T47D (cell line): ENCODE measurements at regions not wholly inside any gene's neighbourhood (a gene's known extent, or its start where the extent isn't known, plus 50 kb on each side); places are given as distances from the start of the nearest gene placed in this dataset.
"Not testable (repeated sequence)": the region's sequence is repeated elsewhere in the genome, so short reads cannot be mapped to it uniquely, and the experiment has no call there.

Experiments used
- DNase-seq, 2 experiments: peaks; one replicate each; pipeline versions ENCODE4 v3.0.0 to v3.0.0-alpha.2; 2011 to 2012; ENCODE audit warnings: low read depth in 1 of 2, low spot score in 1 of 2
- JUND ChIP-seq: IDR thresholded peaks from 2 replicates; pipeline ENCODE4 v1.6.1; 2012; ENCODE audit warnings: low read depth
- in situ Hi-C: cut with HindIII; loops from 2 replicates; pipeline ENCODE4 v1.10.0; 2016; ENCODE audit warnings: low sequenced_read_pairs, low pct_unique_long_range_greater_than_20kb

DNA sequence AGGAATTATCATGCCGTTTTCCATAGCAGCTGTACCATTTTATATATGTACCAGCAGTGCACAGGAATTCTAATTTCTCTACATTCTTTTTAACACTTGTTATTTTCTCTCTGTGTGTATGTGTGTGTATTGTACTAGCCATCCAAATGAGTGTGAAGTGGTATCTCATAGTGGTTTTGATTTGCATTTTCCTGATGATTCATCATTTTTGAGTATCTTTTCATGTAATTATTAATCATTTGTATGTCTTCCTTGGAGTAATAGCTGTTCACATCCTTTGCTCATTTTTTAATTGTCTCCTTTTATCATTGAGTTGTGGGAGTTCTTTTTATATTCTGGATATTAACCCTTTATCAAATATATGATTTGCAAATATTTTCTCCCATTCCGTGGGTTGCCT is 95.6 kb upstream of the MANSC4 start:
- TF ChIP-seq JUND, result no peak
- in situ Hi-C loops, result no loop called here

DNA sequence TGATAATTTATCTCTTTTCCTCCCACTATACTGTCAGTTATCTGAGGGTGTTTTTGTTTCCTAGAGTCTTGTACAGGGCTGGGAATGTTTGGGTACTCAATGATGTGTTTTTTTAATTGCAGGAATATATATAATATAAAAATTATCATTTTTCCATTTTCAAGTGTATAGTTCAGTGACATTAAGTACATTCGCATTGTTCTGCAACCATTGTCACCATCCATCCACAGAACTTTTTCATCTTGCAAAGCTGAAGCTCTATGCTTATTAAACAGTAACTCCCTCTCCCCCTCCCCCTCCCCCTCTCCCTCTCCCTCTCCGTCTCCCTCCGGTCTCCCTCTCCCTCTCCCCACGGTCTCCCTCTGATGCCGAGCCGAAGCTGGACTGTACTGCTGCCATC is 93.0 kb upstream of the MANSC4 start:
- DNase-seq, result no peak
- TF ChIP-seq JUND, result no peak
- in situ Hi-C loops, result no loop called here

More for the DNA sequence above, 95.6 kb upstream of the MANSC4 start:
- no peak for DNase-seq

- TF ChIP-seq JUND, result no peak
- in situ Hi-C loops, result no loop called here
- DNase-seq, result no peak
These were observed 91.9 kb upstream of the MANSC4 start for GRCh38 chr12:27871946-27872345.

DNA sequence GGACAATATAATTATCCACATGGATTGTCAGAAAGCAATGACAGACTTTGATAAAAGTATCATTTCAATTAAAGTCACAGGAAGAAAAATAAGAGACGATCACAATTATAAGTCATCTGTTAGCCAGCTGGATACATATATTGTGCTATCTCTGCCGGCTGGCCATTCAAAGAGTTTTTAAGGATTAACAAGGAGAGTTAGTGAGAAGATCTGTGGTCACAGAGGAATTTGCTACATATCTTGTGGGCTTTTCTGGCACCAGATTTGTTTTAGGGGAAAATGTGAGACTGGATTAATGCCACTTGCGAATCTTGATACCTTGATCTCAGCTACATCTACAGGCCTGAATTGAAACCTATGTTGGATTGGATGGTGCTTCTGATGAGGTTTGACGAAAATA is 90.9 kb upstream of the MANSC4 start:
- DNase-seq, result no peak
- no peak for TF ChIP-seq JUND
- in situ Hi-C loops, result no loop called here

DNA sequence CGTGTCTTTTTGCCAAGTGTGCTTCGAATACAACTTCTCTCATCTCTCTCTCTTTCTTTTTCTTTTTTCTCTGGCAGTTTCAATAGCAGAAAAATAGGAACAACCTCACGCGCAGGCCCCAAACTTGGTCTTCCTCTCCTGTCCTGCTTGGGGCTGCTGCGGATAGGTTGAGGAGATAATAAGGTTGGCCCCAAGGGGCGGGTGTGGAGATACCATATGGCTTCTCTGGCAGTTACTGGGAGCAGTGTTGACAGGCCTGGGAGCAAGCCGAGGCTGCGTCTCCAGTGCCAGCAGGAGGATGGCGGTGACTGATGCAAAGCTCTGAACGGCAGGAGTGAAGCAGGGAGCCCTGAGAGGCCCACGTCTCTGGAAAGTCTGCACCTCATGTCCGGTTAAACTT is 89.5 kb upstream of the MANSC4 start:
- in situ Hi-C loops, result no loop called here
- TF ChIP-seq JUND, result no peak
- no peak for DNase-seq

DNA sequence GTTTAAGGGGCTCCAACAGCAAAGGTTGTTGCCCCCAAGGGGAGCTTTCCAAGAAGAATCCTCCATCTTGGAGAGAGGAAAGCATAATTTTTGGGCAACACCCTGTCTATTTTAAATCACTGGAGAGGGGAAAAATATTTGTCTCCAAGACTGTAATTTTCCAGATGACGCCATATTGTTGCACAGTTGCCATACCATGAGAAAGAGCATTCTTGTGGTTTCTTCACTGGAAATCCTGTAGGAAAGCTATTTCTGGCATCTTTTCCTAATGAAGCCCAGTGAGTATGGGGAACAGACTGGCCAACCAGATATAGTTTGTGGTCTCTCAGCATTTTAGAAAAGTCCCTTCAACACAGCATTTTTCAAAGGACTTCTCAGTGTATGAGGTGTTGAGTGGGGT is 88.1 kb upstream of the MANSC4 start:
- in situ Hi-C loops, result no loop called here
- TF ChIP-seq JUND, result no peak
- DNase-seq, result no peak

DNA sequence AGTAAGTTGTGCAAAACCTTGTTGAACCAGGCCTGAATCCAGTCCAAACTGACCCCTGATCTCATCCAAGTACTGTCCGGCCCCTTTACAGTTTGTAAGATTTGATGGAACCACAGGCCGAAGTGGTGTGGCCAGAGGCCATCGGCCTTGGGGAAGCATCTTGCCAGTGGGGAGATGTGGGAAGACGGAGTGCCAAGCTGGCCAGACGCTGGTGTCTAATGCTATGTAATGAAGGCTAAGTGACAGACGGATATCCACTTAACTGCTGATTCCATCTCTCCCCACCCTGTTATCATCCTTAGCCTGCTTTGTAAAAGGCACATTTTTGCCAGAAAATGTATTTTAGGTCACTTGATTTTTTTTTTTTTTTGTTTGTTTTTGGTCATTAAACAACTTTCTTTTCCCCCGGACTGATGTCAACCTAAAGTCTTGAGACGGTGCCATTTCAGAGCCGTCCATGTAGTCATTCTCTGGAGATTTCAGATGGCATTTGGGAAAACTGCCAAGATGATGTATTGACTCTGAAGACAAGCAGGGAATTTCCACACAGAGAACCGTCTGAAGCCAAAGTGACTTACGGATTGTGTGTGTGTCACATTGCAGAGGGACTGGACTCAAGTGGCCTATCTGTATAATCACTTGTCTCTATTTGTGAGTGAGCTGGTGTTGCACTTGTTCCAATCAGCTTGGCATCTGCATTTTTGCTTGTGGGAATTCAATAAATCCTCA is 86.5 kb upstream of the MANSC4 start:
- in situ Hi-C loops, result no loop called here
- no peak for TF ChIP-seq JUND
- peak in 1 of 2 experiments; percentile 31 for DNase-seq

- in situ Hi-C loops, result no loop called here
- TF ChIP-seq JUND, result no peak
- DNase-seq, result no peak
These were observed 85.4 kb upstream of the MANSC4 start for GRCh38 chr12:27865421-27865820.

GRCh38 chr12:27864521-27864920 is 84.5 kb upstream of the MANSC4 start:
- no peak for TF ChIP-seq JUND
- in situ Hi-C loops, result no loop called here
- DNase-seq, result no peak

GRCh38 chr12:27863839-27864238 is 83.8 kb upstream of the MANSC4 start:
- in situ Hi-C loops, result no loop called here
- TF ChIP-seq JUND, result no peak
- DNase-seq, result no peak

- in situ Hi-C loops, result no loop called here
- no peak for DNase-seq
- TF ChIP-seq JUND, result no peak
These were observed 81.6 kb upstream of the MANSC4 start for GRCh38 chr12:27861428-27862167.

- no peak for TF ChIP-seq JUND
- DNase-seq, result no peak
- in situ Hi-C loops, result no loop called here
These were observed 79.6 kb upstream of the MANSC4 start for GRCh38 chr12:27859648-27860047.

DNA sequence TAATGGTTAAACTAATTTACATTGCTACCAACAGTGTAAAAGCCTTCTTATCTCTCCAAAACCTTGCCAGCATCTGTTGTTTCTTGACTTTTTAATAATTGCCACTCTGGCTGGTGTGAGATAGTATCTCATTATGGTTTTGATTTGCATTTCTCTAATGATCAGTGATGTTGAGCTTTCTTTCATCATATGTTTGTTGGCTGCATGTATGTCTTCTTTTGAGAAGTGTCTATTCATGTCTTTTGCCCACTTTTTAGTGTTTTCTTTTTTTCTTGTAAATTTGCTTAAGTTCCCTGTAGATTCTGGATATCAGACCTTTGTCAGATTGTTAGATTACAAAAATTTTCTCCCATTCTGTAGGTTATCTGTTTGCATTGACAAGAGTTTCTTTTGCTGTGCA is 77.0 kb upstream of the MANSC4 start:
- in situ Hi-C loops, DNase-seq: not testable (repeated sequence)
